Ammon's horn (tissue), 1 donor: ENCODE measurements at regions not wholly inside any gene's neighbourhood (a gene's known extent, or its start where the extent isn't known, plus 50 kb on each side); places are given as distances from the start of the nearest gene placed in this dataset.

Experiments
- DNase-seq: peaks from one replicate; pipeline ENCODE4 v3.0.0-alpha.2; 2016; ENCODE audit warnings: low spot score

GRCh38 chr4:175871774-175872405 lies 59.8 kb upstream of the GPM6A start:
- DNase-seq = no peak

- no peak for DNase-seq
Observed at GRCh38 chr4:175873707-175874106, 61.6 kb upstream of the GPM6A start.

- no peak for DNase-seq
Observed at GRCh38 chr4:175874306-175874705, 62.2 kb upstream of the GPM6A start.

GRCh38 chr4:175875993-175876771 lies 64.1 kb upstream of the GPM6A start:
- DNase-seq = no peak

- no peak for DNase-seq
Observed at GRCh38 chr4:175882891-175883290, 70.8 kb upstream of the GPM6A start.

GRCh38 chr4:175884048-175884447 lies 72.0 kb upstream of the GPM6A start:
- DNase-seq = no peak

- DNase-seq = no peak
Observed at GRCh38 chr4:175891231-175891630, 79.2 kb upstream of the GPM6A start.

- DNase-seq = peak; percentile 74
Observed at GRCh38 chr4:175891851-175892250, 79.8 kb upstream of the GPM6A start.

GRCh38 chr4:175905925-175906324 lies 93.9 kb upstream of the GPM6A start:
- no peak for DNase-seq

- peak; percentile 51 for DNase-seq
Observed at GRCh38 chr4:175906384-175906783, 94.3 kb upstream of the GPM6A start.

GRCh38 chr4:175910700-175911099 lies 98.6 kb upstream of the GPM6A start:
- DNase-seq = no peak

GRCh38 chr4:175916626-175917351 lies 104.7 kb upstream of the GPM6A start:
- DNase-seq = no peak

GRCh38 chr4:175927121-175927520 lies 115.1 kb upstream of the GPM6A start:
- DNase-seq = no peak

- DNase-seq = no peak
Observed at GRCh38 chr4:175929441-175929840, 117.4 kb upstream of the GPM6A start.

- DNase-seq = no peak
Observed at GRCh38 chr4:175929932-175930331, 117.9 kb upstream of the GPM6A start.

- no peak for DNase-seq
Observed at GRCh38 chr4:175930471-175930870, 118.4 kb upstream of the GPM6A start.

GRCh38 chr4:175932116-175932515 lies 120.1 kb upstream of the GPM6A start:
- no peak for DNase-seq

- DNase-seq = no peak
Observed at GRCh38 chr4:175934506-175934905, 122.4 kb upstream of the GPM6A start.

GRCh38 chr4:175935016-175935661 lies 123.1 kb upstream of the GPM6A start:
- DNase-seq = no peak

- DNase-seq = peak; percentile 51
Observed at GRCh38 chr4:175944126-175944910, 121.3 kb upstream of the WDR17 start.

GRCh38 chr4:175946472-175947116 lies 119.0 kb upstream of the WDR17 start:
- DNase-seq = no peak
